CD4-positive, alpha-beta T cell (primary cell): ENCODE measurements at regions not wholly inside any gene's neighbourhood (a gene's known extent, or its start where the extent isn't known, plus 50 kb on each side); places are given as distances from the start of the nearest gene placed in this dataset.

Experiments
- ATAC-seq: fragments of 200-7000 bp; cut with Tn5 transposase; one replicate; pipeline ENCODE4 v1.10.0; 2022; ENCODE audit warnings: mild to moderate bottlenecking; ENCODE audit not compliant: poor library complexity
- CTCF ChIA-PET: fragments of 350-600 bp; sonication (Branson Sonifier 250); formaldehyde crosslinking; loops from one replicate; lab custom pipeline; 2021; ENCODE audit warnings: antibody characterized with exemption, inconsistent platforms; lab: Charles Lee
- POLR2A ChIA-PET: fragments of 350-600 bp; sonication (Branson Sonifier 250); formaldehyde crosslinking; loops from one replicate; lab custom pipeline; 2021; ENCODE audit warnings: antibody characterized with exemption, inconsistent platforms; lab: Charles Lee
- DNase-seq, 14 experiments: peaks; one replicate each; pipeline ENCODE4 v3.0.0-alpha.2; 2013 to 2020; ENCODE audit warnings: mixed read lengths in 2 of 14
- H3K27ac ChIP-seq, 2 donors: one replicate each; pipeline versions ENCODE4 v1.5.1 to v1.7.0; 2013; ENCODE audit warnings: low read length in 2 of 2, low read depth in 1 of 2, mild to moderate bottlenecking in 1 of 2
- H3K27me3 ChIP-seq, 2 experiments: 1 replicate in 1 of 2; 2 replicates in 1 of 2; pipeline versions ENCODE4 v1.6.1 to v1.7.0; 2013; ENCODE audit warnings: low read length in 2 of 2, control low read depth in 1 of 2, mild to moderate bottlenecking in 1 of 2, moderate library complexity in 1 of 2; ENCODE audit not compliant: insufficient read depth in 2 of 2, control insufficient read depth in 1 of 2
- H3K36me3 ChIP-seq: one replicate; pipeline ENCODE4 v1.6.1; 2013; ENCODE audit warnings: low read length, control low read depth; ENCODE audit not compliant: insufficient read depth
- H3K4me1 ChIP-seq: one replicate; pipeline ENCODE4 v1.6.1; 2013; ENCODE audit warnings: low read length, control low read depth; ENCODE audit not compliant: insufficient read depth
- H3K4me3 ChIP-seq: one replicate; pipeline ENCODE4 v1.5.1; 2013; ENCODE audit warnings: mild to moderate bottlenecking, low read length, moderate library complexity
- H3K9me3 ChIP-seq, 2 experiments: 1 replicate in 1 of 2; 2 replicates in 1 of 2; pipeline versions ENCODE4 v1.6.1 to v1.7.0; 2013; ENCODE audit warnings: low read length in 2 of 2, mild to moderate bottlenecking in 2 of 2, control low read depth in 1 of 2, moderate library complexity in 1 of 2; ENCODE audit not compliant: control insufficient read depth in 1 of 2, insufficient read depth in 1 of 2
- H3K27ac Mint-ChIP-seq: one replicate; pipeline ENCODE4 v1.8.0; 2020; ENCODE audit warnings: mixed read lengths
- H3K27me3 Mint-ChIP-seq: one replicate; pipeline ENCODE4 v1.8.0; 2021; ENCODE audit warnings: mixed read lengths
- H3K36me3 Mint-ChIP-seq: one replicate; pipeline ENCODE4 v1.8.0; 2021; ENCODE audit warnings: low read depth, mixed read lengths
- H3K4me1 Mint-ChIP-seq: one replicate; pipeline ENCODE4 v1.8.0; 2021; ENCODE audit warnings: low read depth, mixed read lengths
- H3K4me3 Mint-ChIP-seq: one replicate; pipeline ENCODE4 v1.8.0; 2020; ENCODE audit warnings: mild to moderate bottlenecking, mixed read lengths
- H3K9me3 Mint-ChIP-seq: one replicate; pipeline ENCODE4 v1.8.0; 2020; ENCODE audit warnings: mixed read lengths
- CTCF ChIP-seq: fragments of 200-600 bp; IDR thresholded peaks from one replicate; pipeline ENCODE4 v1.8.0; 2022; ENCODE audit warnings: antibody characterized with exemption, mild to moderate bottlenecking
- intact Hi-C, 2 experiments: fragments of 100-400 bp; cut with DNase I in 1 of 2; cut with micrococcal nuclease in 1 of 2; formaldehyde crosslinking; loops; one replicate each; pipeline versions ENCODE4 v1.15.1 to v1.9.0; 2023 to 2025; cut with DNase I, micrococcal nuclease

DNA sequence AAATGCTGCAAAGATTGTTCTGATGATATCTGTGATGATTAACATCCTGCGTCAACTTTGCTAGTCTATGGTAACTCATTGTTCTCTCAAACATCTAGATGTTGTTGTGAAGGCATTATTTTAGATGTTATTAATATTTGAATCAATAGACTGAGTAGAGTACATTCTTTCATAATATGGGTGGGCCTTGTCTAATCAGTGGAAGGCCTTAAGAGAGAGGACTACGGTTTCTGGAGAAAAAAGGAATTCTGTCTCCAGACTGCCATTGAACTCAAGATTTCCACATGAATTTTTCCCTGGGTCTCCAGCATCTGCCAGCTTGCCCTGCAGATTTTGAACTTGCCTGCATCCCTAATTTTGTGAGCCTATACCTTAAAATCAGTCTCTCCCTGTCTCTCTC, 2381.1 kb upstream of the AGA start:
- Histone ChIP-seq H3K4me3 (no peak overlapping the region), H3K36me3 (no peaks in the 10 kb centered on the region), H3K27me3 (no peaks in the 10 kb centered on the region), H3K4me1 (no peaks in the 10 kb centered on the region), H3K27ac (no peak overlapping the region), H3K9me3 (peaks cover 0 to 3% of the 10 kb centered on the region in 2 experiments)
- intact Hi-C loops, result no loop called here
- H3K36me3 Mint-ChIP-seq, result no peaks in the 10 kb centered on the region
- H3K4me1 Mint-ChIP-seq, result no peaks in the 10 kb centered on the region
- no peak overlapping the region for H3K27ac Mint-ChIP-seq
- ATAC-seq (no peak), DNase-seq (no peak)
- H3K4me3 Mint-ChIP-seq, result no peak overlapping the region
- ChIA-PET CTCF (no interaction called here), POLR2A (no interaction called here)
- no peaks in the 10 kb centered on the region for H3K27me3 Mint-ChIP-seq
- H3K9me3 Mint-ChIP-seq, result peaks cover 19% of the 10 kb centered on the region
- no peak for TF ChIP-seq CTCF

GRCh38 chr4:179831274-179831673, 2389.0 kb upstream of the AGA start:
- no peaks in the 10 kb centered on the region for H3K4me1 Mint-ChIP-seq
- ChIA-PET CTCF (no interaction called here), POLR2A (no interaction called here)
- ATAC-seq (no peak), DNase-seq (no peak)
- H3K4me3 Mint-ChIP-seq, result no peak overlapping the region
- TF ChIP-seq CTCF, result no peak
- no peak overlapping the region for H3K27ac Mint-ChIP-seq
- no peaks in the 10 kb centered on the region for H3K4me1 ChIP-seq
- no peak overlapping the region for H3K27ac ChIP-seq
- no peaks in the 10 kb centered on the region for H3K36me3 Mint-ChIP-seq
- intact Hi-C loops, result no loop called here
- peaks cover 0 to 4% of the 10 kb centered on the region in 2 experiments for H3K9me3 ChIP-seq
- no peaks in the 10 kb centered on the region for H3K27me3 ChIP-seq
- H3K9me3 Mint-ChIP-seq, result peaks cover 10% of the 10 kb centered on the region
- no peak overlapping the region for H3K4me3 ChIP-seq
- H3K36me3 ChIP-seq, result no peaks in the 10 kb centered on the region
- no peaks in the 10 kb centered on the region for H3K27me3 Mint-ChIP-seq

GRCh38 chr4:179836179-179837075, 2394.2 kb upstream of the AGA start:
- no peak overlapping the region for H3K27ac Mint-ChIP-seq
- POLR2A ChIA-PET, result no interaction called here
- CTCF ChIA-PET, result no interaction called here
- ATAC-seq, result no peak
- peaks cover 0 to 4% of the 10 kb centered on the region in 2 experiments for H3K9me3 ChIP-seq
- no peak overlapping the region for H3K4me3 Mint-ChIP-seq
- no peaks in the 10 kb centered on the region for H3K27me3 Mint-ChIP-seq
- H3K27ac ChIP-seq, result no peak overlapping the region
- intact Hi-C loops, result no loop called here
- no peaks in the 10 kb centered on the region for H3K27me3 ChIP-seq
- no peaks in the 10 kb centered on the region for H3K4me1 ChIP-seq
- H3K4me3 ChIP-seq, result no peak overlapping the region
- H3K9me3 Mint-ChIP-seq, result peaks cover 10% of the 10 kb centered on the region
- no peaks in the 10 kb centered on the region for H3K36me3 ChIP-seq
- DNase-seq, result no peak
- H3K36me3 Mint-ChIP-seq, result no peaks in the 10 kb centered on the region
- no peak for TF ChIP-seq CTCF
- H3K4me1 Mint-ChIP-seq, result no peaks in the 10 kb centered on the region
